H1 (cell line): ENCODE measurements at regions not wholly inside any gene's neighbourhood (a gene's known extent, or its start where the extent isn't known, plus 50 kb on each side); places are given as distances from the start of the nearest gene placed in this dataset.

Experiments used
- CTCF ChIA-PET: fragments of 300-600 bp; sonication (Branson Sonifier 250); formaldehyde crosslinking; loops from one replicate; lab custom pipeline; 2021; ENCODE audit not compliant: partially characterized antibody; lab: Charles Lee
- POLR2A ChIA-PET: fragments of 300-600 bp; sonication (Branson Sonifier 250); formaldehyde crosslinking; loops from one replicate; lab custom pipeline; 2021; ENCODE audit warnings: inconsistent platforms; ENCODE audit not compliant: partially characterized antibody; lab: Charles Lee
- DNase-seq, 2 experiments: peaks; one replicate each; pipeline versions ENCODE4 v3.0.0 to v3.0.0-alpha.2; 2010 to 2022; ENCODE audit warnings: low spot score in 2 of 2, low read depth in 1 of 2, mixed read lengths in 1 of 2
- FAIRE-seq: peaks from 2 replicates; lab custom pipeline; 2011; peaks lifted over from hg19 to GRCh38; lab: Jason Lieb, UNC
- H2AFZ ChIP-seq: 2 replicates; pipeline ENCODE4 v1.8.1; 2012; ENCODE audit warnings: low read length, inconsistent platforms
- H2AK5ac ChIP-seq: 2 replicates; pipeline ENCODE4 v1.6.1; 2013; ENCODE audit warnings: low read depth, low read length
- H2BK120ac ChIP-seq: replicated peaks from 2 replicates; pipeline ENCODE3; 2013; ENCODE audit warnings: low read depth, low read length, inconsistent platforms
- H2BK12ac ChIP-seq: 2 replicates; pipeline ENCODE4 v1.6.1; 2013; ENCODE audit warnings: low read depth, low read length
- H2BK15ac ChIP-seq: 2 replicates; pipeline ENCODE4 v1.6.1; 2013; ENCODE audit warnings: low read length
- H2BK20ac ChIP-seq: 2 replicates; pipeline ENCODE4 v1.6.1; 2013; ENCODE audit warnings: low read length
- H2BK5ac ChIP-seq: 2 replicates; pipeline ENCODE4 v1.6.1; 2013; ENCODE audit warnings: low read depth, low read length
- H3K14ac ChIP-seq: 2 replicates; pipeline ENCODE4 v1.6.1; 2013; ENCODE audit warnings: inconsistent platforms; ENCODE audit not compliant: insufficient read length
- H3K18ac ChIP-seq: 2 replicates; pipeline ENCODE4 v1.6.1; 2013; ENCODE audit warnings: low read length; ENCODE audit errors: extremely low read depth
- H3K23ac ChIP-seq: 2 replicates; pipeline ENCODE4 v1.6.1; 2013; ENCODE audit warnings: inconsistent platforms; ENCODE audit not compliant: insufficient read length
- H3K23me2 ChIP-seq: 2 replicates; pipeline ENCODE4 v1.6.1; 2013; ENCODE audit warnings: low read depth, low read length
- H3K27ac ChIP-seq: 2 replicates; pipeline ENCODE4 v1.6.1; 2011; ENCODE audit warnings: low read depth, low read length, inconsistent platforms
- H3K27me3 ChIP-seq, 4 experiments: replicated peaks in 1 of 4; 1 replicate in 1 of 4; 2 replicates in 3 of 4; pipeline versions ENCODE4 v1.6.1 to v1.8.1; 2011 to 2013; ENCODE audit warnings: low read length in 3 of 4, mild to moderate bottlenecking in 3 of 4, inconsistent platforms in 2 of 4, mixed read lengths in 2 of 4, moderate library complexity in 1 of 4; ENCODE audit not compliant: control insufficient read depth in 3 of 4, insufficient read depth in 3 of 4; ENCODE audit errors: extremely low read depth in 1 of 4
- H3K36me3 ChIP-seq, 4 experiments: 2 replicates each; pipeline versions ENCODE4 v1.6.1 to v1.8.1; 2011 to 2013; ENCODE audit warnings: mild to moderate bottlenecking in 4 of 4, low read length in 3 of 4, moderate library complexity in 2 of 4, control low read depth in 1 of 4, inconsistent platforms in 1 of 4; ENCODE audit not compliant: insufficient read depth in 4 of 4, control insufficient read depth in 2 of 4
- H3K4ac ChIP-seq: replicated peaks from 2 replicates; pipeline ENCODE3; 2013; ENCODE audit warnings: low read length, low read depth, mixed read lengths, inconsistent platforms; ENCODE audit not compliant: insufficient read length
- H3K4me1 ChIP-seq, 4 experiments: replicated peaks in 1 of 4; 1 replicate in 1 of 4; 2 replicates in 3 of 4; pipeline versions ENCODE4 v1.6.1 to v1.8.1; 2011 to 2013; ENCODE audit warnings: low read length in 3 of 4, inconsistent platforms in 2 of 4, mixed read lengths in 1 of 4; ENCODE audit not compliant: insufficient read depth in 4 of 4, control insufficient read depth in 3 of 4
- H3K4me2 ChIP-seq, 2 experiments: 2 replicates each; pipeline versions ENCODE4 v1.6.1 to v1.8.1; 2011 to 2013; ENCODE audit warnings: low read depth in 2 of 2, low read length in 2 of 2, control low read depth in 1 of 2, inconsistent platforms in 1 of 2, mild to moderate bottlenecking in 1 of 2; ENCODE audit not compliant: insufficient read depth in 1 of 2
- H3K4me3 ChIP-seq, 4 experiments: fragments of 200-600, 300-600 bp in 1 of 4; sonication (generic), shearing (Covaris generic), sonication (Bioruptor Twin) in 1 of 4; 2 replicates each; pipeline versions ENCODE4 v1.5.1 to v1.8.1; 2011 to 2016; ENCODE audit warnings: low read length in 4 of 4, low read depth in 3 of 4, control low read depth in 2 of 4, inconsistent platforms in 2 of 4, mild to moderate bottlenecking in 2 of 4, mixed read lengths in 1 of 4, moderate library complexity in 1 of 4; ENCODE audit not compliant: insufficient read depth in 2 of 4; ENCODE audit errors: extremely low read depth in 1 of 4
- H3K56ac ChIP-seq: replicated peaks from 2 replicates; pipeline ENCODE3; 2013; ENCODE audit warnings: low read depth, mild to moderate bottlenecking, mixed read lengths, low read length, inconsistent platforms; ENCODE audit not compliant: insufficient read length
- H3K79me1 ChIP-seq: 2 replicates; pipeline ENCODE4 v1.6.1; 2013; ENCODE audit warnings: low read depth, low read length, control low read depth
- H3K79me2 ChIP-seq, 2 experiments: 2 replicates each; pipeline versions ENCODE4 v1.6.1 to v1.8.1; 2012 to 2013; ENCODE audit warnings: low read length in 2 of 2, mild to moderate bottlenecking in 2 of 2, inconsistent platforms in 1 of 2; ENCODE audit not compliant: insufficient read depth in 2 of 2, control insufficient read depth in 1 of 2
- H3K9ac ChIP-seq, 4 experiments: replicated peaks in 1 of 4; 1 replicate in 1 of 4; 2 replicates in 3 of 4; pipeline versions ENCODE4 v1.6.1 to v1.8.1; 2011 to 2013; ENCODE audit warnings: low read depth in 3 of 4, low read length in 3 of 4, control low read depth in 2 of 4, mild to moderate bottlenecking in 2 of 4, moderate library complexity in 2 of 4, inconsistent platforms in 1 of 4; ENCODE audit errors: extremely low read depth in 1 of 4
- H3K9me3 ChIP-seq, 2 experiments: 2 replicates each; pipeline versions ENCODE4 v1.6.1 to v1.8.1; 2012 to 2013; ENCODE audit warnings: mild to moderate bottlenecking in 2 of 2, moderate library complexity in 2 of 2, control low read depth in 1 of 2, inconsistent platforms in 1 of 2, low read depth in 1 of 2, low read length in 1 of 2, mixed read lengths in 1 of 2; ENCODE audit not compliant: insufficient read depth in 2 of 2
- H4K20me1 ChIP-seq, 2 experiments: replicated peaks in 1 of 2; 2 replicates each; pipeline versions ENCODE3 to v1.8.1; 2011 to 2013; ENCODE audit warnings: inconsistent platforms in 2 of 2, low read length in 2 of 2, mild to moderate bottlenecking in 1 of 2; ENCODE audit not compliant: insufficient read depth in 2 of 2, control insufficient read depth in 1 of 2
- H4K5ac ChIP-seq: 2 replicates; pipeline ENCODE4 v1.6.1; 2013; ENCODE audit warnings: low read length, low read depth, mixed read lengths, inconsistent platforms; ENCODE audit not compliant: insufficient read length
- H4K8ac ChIP-seq: 2 replicates; pipeline ENCODE4 v1.8.0; 2013; ENCODE audit warnings: mild to moderate bottlenecking, moderate library complexity, low read length, inconsistent platforms; ENCODE audit not compliant: insufficient read depth; ENCODE audit errors: extremely low read depth
- H4K91ac ChIP-seq: replicated peaks from 2 replicates; pipeline ENCODE3; 2013; ENCODE audit warnings: low read length, mixed read lengths, inconsistent platforms; ENCODE audit not compliant: insufficient read length
- ASH2L ChIP-seq: fragments of 200-600, 300-600 bp; sonication (generic); IDR thresholded peaks from one replicate; pipeline ENCODE4 v1.7.1; 2017; ENCODE audit warnings: low read length
- ATF2 ChIP-seq: IDR thresholded peaks from 2 replicates; pipeline ENCODE4 v1.6.1; 2012; ENCODE audit warnings: low read length, inconsistent platforms
- CEBPB ChIP-seq: IDR thresholded peaks from 2 replicates; pipeline ENCODE4 v1.6.1; 2012; ENCODE audit warnings: low read depth, low read length
- CTBP2 ChIP-seq: IDR thresholded peaks from 2 replicates; pipeline ENCODE4 v1.7.0; 2011; ENCODE audit warnings: borderline replicate concordance, mild to moderate bottlenecking, moderate library complexity, mixed read lengths, low read length; ENCODE audit not compliant: insufficient read depth, insufficient read length
- EZH2 ChIP-seq: fragments of 200-600 bp; sonication (generic); IDR thresholded peaks from 2 replicates; pipeline ENCODE4 v1.7.1; 2012; ENCODE audit warnings: low read depth, mild to moderate bottlenecking, moderate library complexity, low read length, inconsistent platforms; ENCODE audit not compliant: severe bottlenecking
- FOSL1 ChIP-seq: IDR thresholded peaks from 2 replicates; pipeline ENCODE4 v1.6.1; 2011; ENCODE audit warnings: mild to moderate bottlenecking, low read depth, low read length, moderate library complexity; ENCODE audit not compliant: insufficient read depth
- GABPA ChIP-seq: IDR thresholded peaks from 2 replicates; pipeline ENCODE4 v1.6.1; 2011; ENCODE audit warnings: mild to moderate bottlenecking, low read length, moderate library complexity, borderline replicate concordance; ENCODE audit not compliant: insufficient read depth
- KDM1A ChIP-seq: fragments of 200-600, 300-600 bp; sonication (generic); IDR thresholded peaks from 2 replicates; pipeline ENCODE4 v1.7.1; 2016; ENCODE audit warnings: mild to moderate bottlenecking, low read length, borderline replicate concordance
- RAD21 ChIP-seq, 2 experiments: IDR thresholded peaks in 1 of 2; conservative IDR thresholded peaks in 1 of 2; 2 replicates each; pipeline ENCODE4 v1.6.1; 2011; ENCODE audit warnings: low read depth in 2 of 2, low read length in 2 of 2, improper control_type of control experiment in 1 of 2, inconsistent platforms in 1 of 2, mild to moderate bottlenecking in 1 of 2, moderate library complexity in 1 of 2
- SIX5 ChIP-seq: IDR thresholded peaks from 2 replicates; pipeline ENCODE4 v1.6.1; 2011; ENCODE audit warnings: mild to moderate bottlenecking, low read depth, low read length
- TEAD4 ChIP-seq: IDR thresholded peaks from 2 replicates; pipeline ENCODE4 v1.6.1; 2012; ENCODE audit warnings: low read depth, low read length, inconsistent platforms, mixed read lengths
- USF2 ChIP-seq: IDR thresholded peaks from 2 replicates; pipeline ENCODE4 v1.6.1; 2011; ENCODE audit warnings: low read length, improper control_type of control experiment
- WGBS, 2 experiments: shearing (Covaris generic) in 1 of 2; methylation state at CpG; one replicate each; pipeline versions ENCODE4 v1.1.6 to v1.1.7; 2013 to 2015; ENCODE audit warnings: low lambda C conversion rate in 2 of 2, mixed read lengths in 2 of 2, inconsistent platforms in 1 of 2, low coverage in 1 of 2, missing lambda C conversion rate in 1 of 2; ENCODE audit not compliant: insufficient replicate concordance in 2 of 2, insufficient coverage in 1 of 2, insufficient read length in 1 of 2; ENCODE audit errors: extremely low coverage in 1 of 2, missing lambda C conversion rate in 1 of 2; 5-methylcytosine and 5-hydroxymethylcytosine counted together

- no peak overlapping the region for H4K8ac ChIP-seq
- no peak overlapping the region for H3K9ac ChIP-seq
- no peak overlapping the region for H3K56ac ChIP-seq
- no peak overlapping the region for H3K18ac ChIP-seq
- no peak overlapping the region for H4K91ac ChIP-seq
- H2BK15ac ChIP-seq, result no peak overlapping the region
- no peaks in the 10 kb centered on the region for H3K36me3 ChIP-seq
- H3K79me2 ChIP-seq, result no peaks in the 10 kb centered on the region
- H2BK12ac ChIP-seq, result no peak overlapping the region
- H2BK120ac ChIP-seq, result no peak overlapping the region
- no peaks in the 10 kb centered on the region for H4K20me1 ChIP-seq
- no peaks in the 10 kb centered on the region for H3K79me1 ChIP-seq
- H3K27ac ChIP-seq, result no peak overlapping the region
- POLR2A ChIA-PET, result no interaction called here
- DNase-seq, result no peak
- H3K23ac ChIP-seq, result no peak overlapping the region
- 92% methylated on average over 3 of the region's 3 CpGs; no CpG with 5 or more reads in 1 of the 2 experiments for WGBS, 2 experiments
- CTCF ChIA-PET, result no interaction called here
- no peaks in the 10 kb centered on the region for H3K27me3 ChIP-seq
- H3K14ac ChIP-seq, result no peak overlapping the region
- H2AFZ ChIP-seq, result no peak overlapping the region
- no peak overlapping the region for H3K4ac ChIP-seq
- no peaks in the 10 kb centered on the region for H3K23me2 ChIP-seq
- no peak overlapping the region for H3K4me2 ChIP-seq
- FAIRE-seq, result no peak
- no peak overlapping the region for H2BK5ac ChIP-seq
- H3K4me1 ChIP-seq, result no peaks in the 10 kb centered on the region
- H3K4me3 ChIP-seq, result no peak overlapping the region
- no peak overlapping the region for H2AK5ac ChIP-seq
- no peaks in the 10 kb centered on the region for H3K9me3 ChIP-seq
- no peak overlapping the region for H4K5ac ChIP-seq
- no peak overlapping the region for H2BK20ac ChIP-seq
- TF ChIP-seq SIX5 (no peak), EZH2 (no peak), USF2 (no peak), CTBP2 (no peak), CEBPB (no peak), FOSL1 (no peak), TEAD4 (no peak), KDM1A (no peak), RAD21 (IDR thresholded peaks at IDR 0.05 in 1 of 2, conservative IDR thresholded peaks at IDR 0.05 in 1 of 2; ENCODE audit: low read depth in 2 of 2, low read length in 2 of 2) (no peak), GABPA (no peak), ATF2 (no peak), ASH2L (no peak)
Measured at GRCh38 chr5:164073081-164073480, 567.7 kb downstream of the MAT2B start.
